Gastrocnemius medialis (tissue), 4 donors: ENCODE measurements at regions not wholly inside any gene's neighbourhood (a gene's known extent, or its start where the extent isn't known, plus 50 kb on each side); places are given as distances from the start of the nearest gene placed in this dataset.

Source experiments
- ATAC-seq, 2 donors: fragments of 150-250 bp; one replicate each; pipeline ENCODE4 v1.9.1; 2016
- DNase-seq, 2 donors: peaks; one replicate each; pipeline ENCODE4 v3.0.0-alpha.2; 2019
- H3K27ac ChIP-seq, 4 donors: fragments of 200-600 bp; sonication (generic); 1 replicate in 1 of 4; 2 replicates in 3 of 4; pipeline ENCODE4 v1.5.1; 2016 to 2018; ENCODE audit warnings: mild to moderate bottlenecking in 2 of 4, moderate library complexity in 1 of 4
- H3K27me3 ChIP-seq, 3 donors: fragments of 200-600 bp; sonication (generic) in 2 of 3; 1 replicate in 1 of 3; 2 replicates in 2 of 3; pipeline versions ENCODE4 v1.5.1 to v1.6.0; 2016 to 2019; ENCODE audit warnings: mild to moderate bottlenecking in 1 of 3, moderate library complexity in 1 of 3
- H3K36me3 ChIP-seq, 2 donors: fragments of 200-600 bp; sonication (generic) in 1 of 2; one replicate each; pipeline ENCODE4 v1.5.1; 2017 to 2018
- H3K4me1 ChIP-seq, 2 donors: fragments of 200-600 bp; sonication (generic) in 1 of 2; one replicate each; pipeline ENCODE4 v1.5.1; 2016 to 2017; ENCODE audit warnings: mild to moderate bottlenecking in 2 of 2
- H3K4me3 ChIP-seq, 4 donors: fragments of 200-600 bp; sonication (generic) in 3 of 4; 1 replicate in 1 of 4; 2 replicates in 3 of 4; pipeline ENCODE4 v1.5.1; 2016 to 2019; ENCODE audit warnings: mild to moderate bottlenecking in 2 of 4
- H3K9me3 ChIP-seq, 3 donors: fragments of 200-600 bp; sonication (generic) in 2 of 3; 1 replicate in 1 of 3; 2 replicates in 2 of 3; pipeline ENCODE4 v1.5.1; 2016 to 2019
- POLR2A ChIP-seq, 2 donors: fragments of 450-650 bp; IDR thresholded peaks; one replicate each; pipeline ENCODE4 v1.6.1; 2017; ENCODE audit warnings: antibody characterized with exemption in 2 of 2, mild to moderate bottlenecking in 2 of 2, moderate library complexity in 2 of 2
- in situ Hi-C, 4 donors: fragments of 200-750 bp; cut with MboI; loops; one replicate each; pipeline versions ENCODE4 v1.15.0 to v1.8.0; 2017; ENCODE audit warnings: low sequenced_read_pairs in 4 of 4
- intact Hi-C: fragments of 100-400 bp; cut with DNase I; formaldehyde crosslinking; loops from one replicate; pipeline ENCODE4 v1.15.1; 2023; ENCODE audit warnings: low total_unique reads
- TF ChIP-seq, protein P1 (sequence below), 5 experiments: fragments of 450-650 bp in 3 of 5; fragments of 200-600 bp in 2 of 5; sonication (generic) in 2 of 5; IDR thresholded peaks in 4 of 5; conservative IDR thresholded peaks in 1 of 5; 1 replicate in 4 of 5; 2 replicates in 1 of 5; pipeline ENCODE4 v1.5.1; 2016 to 2019; ENCODE audit warnings: antibody characterized with exemption in 5 of 5, mild to moderate bottlenecking in 3 of 5, moderate library complexity in 3 of 5

DNA sequence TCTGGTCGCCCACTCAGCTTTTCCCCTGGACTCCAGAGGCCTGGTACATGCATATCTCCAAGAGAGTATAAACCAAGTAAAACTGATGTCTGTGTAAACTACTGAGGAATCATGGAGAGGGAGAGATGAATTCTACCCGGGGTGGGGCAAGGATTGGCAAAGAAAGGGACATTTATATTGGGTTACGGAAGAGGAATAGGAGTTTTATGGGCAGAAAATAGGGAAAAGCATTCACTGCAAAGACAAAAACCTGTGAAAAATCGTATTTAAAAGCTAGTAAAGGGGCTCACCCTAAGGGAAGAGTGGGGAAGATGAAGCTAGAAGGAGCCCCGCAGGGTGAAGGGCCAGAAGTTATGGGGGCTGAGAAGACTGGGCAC is 248.0 kb upstream of the KLF4 start:
- ATAC-seq, result no peak
- peaks cover 27 to 31% of the 10 kb centered on the region in 2 donors for H3K4me1 ChIP-seq
- no peak for DNase-seq
- TF ChIP-seq, protein P1, sequence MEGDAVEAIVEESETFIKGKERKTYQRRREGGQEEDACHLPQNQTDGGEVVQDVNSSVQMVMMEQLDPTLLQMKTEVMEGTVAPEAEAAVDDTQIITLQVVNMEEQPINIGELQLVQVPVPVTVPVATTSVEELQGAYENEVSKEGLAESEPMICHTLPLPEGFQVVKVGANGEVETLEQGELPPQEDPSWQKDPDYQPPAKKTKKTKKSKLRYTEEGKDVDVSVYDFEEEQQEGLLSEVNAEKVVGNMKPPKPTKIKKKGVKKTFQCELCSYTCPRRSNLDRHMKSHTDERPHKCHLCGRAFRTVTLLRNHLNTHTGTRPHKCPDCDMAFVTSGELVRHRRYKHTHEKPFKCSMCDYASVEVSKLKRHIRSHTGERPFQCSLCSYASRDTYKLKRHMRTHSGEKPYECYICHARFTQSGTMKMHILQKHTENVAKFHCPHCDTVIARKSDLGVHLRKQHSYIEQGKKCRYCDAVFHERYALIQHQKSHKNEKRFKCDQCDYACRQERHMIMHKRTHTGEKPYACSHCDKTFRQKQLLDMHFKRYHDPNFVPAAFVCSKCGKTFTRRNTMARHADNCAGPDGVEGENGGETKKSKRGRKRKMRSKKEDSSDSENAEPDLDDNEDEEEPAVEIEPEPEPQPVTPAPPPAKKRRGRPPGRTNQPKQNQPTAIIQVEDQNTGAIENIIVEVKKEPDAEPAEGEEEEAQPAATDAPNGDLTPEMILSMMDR (IDR thresholded peaks at IDR 0.05 in 4 of 5, conservative IDR thresholded peaks at IDR 0.05 in 1 of 5), result no peak
- no peak for TF ChIP-seq POLR2A (IDR thresholded peaks at IDR 0.05)
- peak overlapping the region; percentile 33 to 71 (median 56) for H3K27ac ChIP-seq
- H3K9me3 ChIP-seq, result no peaks in the 10 kb centered on the region
- intact Hi-C loops (loop anchor here (10.0 kb wide), 1 partner anchor 1377 kb away; the partner anchor contains the start of gene TMEM245), in situ Hi-C loops (loop anchor here (25.0 kb wide), 1 partner anchor 250 kb away; the partner anchor contains the start of gene KLF4 (in 4 of the 4))
- H3K27me3 ChIP-seq, result no peaks in the 10 kb centered on the region
- no peak overlapping the region for H3K4me3 ChIP-seq
- H3K36me3 ChIP-seq, result no peaks in the 10 kb centered on the region

DNA sequence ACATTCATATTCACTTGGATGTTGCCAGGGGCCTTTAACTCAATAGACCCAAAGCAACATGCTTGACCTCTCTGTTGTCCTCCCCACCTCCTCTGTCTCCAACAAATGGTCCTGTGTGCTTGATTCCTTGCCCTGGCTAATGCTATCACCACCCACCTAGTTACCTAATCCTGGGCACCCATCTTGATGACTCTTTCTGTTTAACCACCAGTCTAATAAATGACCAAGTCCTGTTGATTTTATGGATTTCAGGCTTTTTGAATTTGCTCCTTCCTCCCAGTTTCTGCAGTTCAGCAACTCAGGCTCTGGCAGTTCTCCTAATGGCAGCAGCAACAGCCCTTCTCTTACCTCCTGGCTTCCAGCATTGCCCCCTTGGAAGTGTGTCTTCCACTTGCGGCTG is 246.3 kb upstream of the KLF4 start:
- no peak for ATAC-seq
- TF ChIP-seq POLR2A (IDR thresholded peaks at IDR 0.05), result no peak
- TF ChIP-seq, protein P1 (IDR thresholded peaks at IDR 0.05 in 4 of 5, conservative IDR thresholded peaks at IDR 0.05 in 1 of 5), result no peak
- Histone ChIP-seq H3K9me3 (no peaks in the 10 kb centered on the region), H3K27me3 (no peaks in the 10 kb centered on the region), H3K4me1 (peaks cover 31 to 33% of the 10 kb centered on the region in 2 donors), H3K4me3 (no peak overlapping the region), H3K36me3 (no peaks in the 10 kb centered on the region), H3K27ac (no peak overlapping the region)
- intact Hi-C loops, result loop anchor here (10.0 kb wide), 1 partner anchor 1379 kb away; the partner anchor contains the start of gene TMEM245
- no peak for DNase-seq
- in situ Hi-C loops, result loop anchor here (25.0 kb wide), 1 partner anchor 249 kb away; the partner anchor contains the start of gene KLF4 (in 4 of the 4)

GRCh38 chr9:107734256-107735013 is 244.9 kb upstream of the KLF4 start:
- no peak for ATAC-seq
- peak overlapping the region; percentile 78 to 88 (median 86) for H3K27ac ChIP-seq
- no peaks in the 10 kb centered on the region for H3K27me3 ChIP-seq
- DNase-seq, result peak in 1 of 2 donors; percentile 38
- no peaks in the 10 kb centered on the region for H3K36me3 ChIP-seq
- H3K4me3 ChIP-seq, result no peak overlapping the region
- H3K9me3 ChIP-seq, result no peaks in the 10 kb centered on the region
- in situ Hi-C loops (loop anchor here (5.0 to 25.0 kb wide), 2 partner anchors 97 to 247 kb away; partner anchors contain the start of gene KLF4 (in 4 of the 4)), intact Hi-C loops (loop anchor here (1.0 to 10.0 kb wide), 2 partner anchors 15 to 1380 kb away; partner anchors contain the start of gene TMEM245)
- TF ChIP-seq, protein P1 (IDR thresholded peaks at IDR 0.05 in 4 of 5, conservative IDR thresholded peaks at IDR 0.05 in 1 of 5), result no peak
- TF ChIP-seq POLR2A (IDR thresholded peaks at IDR 0.05), result no peak
- H3K4me1 ChIP-seq, result peaks cover 28 to 29% of the 10 kb centered on the region in 2 donors

GRCh38 chr9:107733523-107733894 is 243.9 kb upstream of the KLF4 start:
- TF ChIP-seq POLR2A (IDR thresholded peaks at IDR 0.05), result peak; percentile 24 to 38
- TF ChIP-seq, protein P1 (IDR thresholded peaks at IDR 0.05 in 4 of 5, conservative IDR thresholded peaks at IDR 0.05 in 1 of 5), result no peak
- Histone ChIP-seq H3K27me3 (no peaks in the 10 kb centered on the region), H3K4me3 (peak overlapping the region; percentile 32 to 42 (median 36)), H3K9me3 (no peaks in the 10 kb centered on the region), H3K4me1 (peaks cover 20 to 23% of the 10 kb centered on the region in 2 donors), H3K27ac (peak overlapping the region; percentile 78 to 88 (median 86)), H3K36me3 (no peaks in the 10 kb centered on the region)
- ATAC-seq (peak; percentile 83 to 91), DNase-seq (peak; percentile 79 to 91)
- in situ Hi-C loops (loop anchor here (5.0 to 25.0 kb wide), 2 partner anchors 96 to 246 kb away; partner anchors contain the start of gene KLF4 (in 4 of the 4)), intact Hi-C loops (loop anchor here (2.0 to 10.0 kb wide), 5 partner anchors 21 to 1381 kb away; partner anchors contain the start of genes KLF4 and TMEM245)
